ENCODE measurements at regions not wholly inside any gene's neighbourhood (a gene's known extent, or its start where the extent isn't known, plus 50 kb on each side); places are given as distances from the start of the nearest gene placed in this dataset.

GRCh38 chr20:11331096-11331495 lies 586.6 kb upstream of the BTBD3 start:
- TF ChIP-seq POLR2AphosphoS5 (IDR thresholded peaks at IDR 0.05) (no peak), CTCF (IDR thresholded peaks at IDR 0.05) (no peak), POLR2A (IDR thresholded peaks at IDR 0.05) (no peak), EP300 (IDR thresholded peaks at IDR 0.05) (no peak)
- H3K9me3 ChIP-seq: no peaks in the 10 kb centered on the region
- no peaks in the 10 kb centered on the region for H3K4me1 ChIP-seq
- no peaks in the 10 kb centered on the region for H3K36me3 ChIP-seq
- H3K27ac ChIP-seq: no peak overlapping the region
- no peak overlapping the region for H3K4me3 ChIP-seq
- 80 to 94% methylated on average over 2 of the region's 2 CpGs for WGBS, 2 donors (ENCODE audit: low coverage in 1 of 2)
- H3K27me3 ChIP-seq: no peaks in the 10 kb centered on the region
- no peak for ATAC-seq

GRCh38 chr20:11332381-11332780 lies 585.3 kb upstream of the BTBD3 start:
- no peak for ATAC-seq
- Histone ChIP-seq H3K36me3 (no peaks in the 10 kb centered on the region), H3K4me1 (no peaks in the 10 kb centered on the region), H3K4me3 (no peak overlapping the region), H3K27ac (no peak overlapping the region), H3K27me3 (no peaks in the 10 kb centered on the region), H3K9me3 (no peaks in the 10 kb centered on the region)
- TF ChIP-seq POLR2AphosphoS5 (IDR thresholded peaks at IDR 0.05) (no peak), CTCF (IDR thresholded peaks at IDR 0.05) (no peak), POLR2A (IDR thresholded peaks at IDR 0.05) (no peak), EP300 (IDR thresholded peaks at IDR 0.05) (no peak)

- no peak overlapping the region for H3K4me3 ChIP-seq
- no peaks in the 10 kb centered on the region for H3K36me3 ChIP-seq
- TF ChIP-seq POLR2AphosphoS5 (IDR thresholded peaks at IDR 0.05) (no peak), POLR2A (IDR thresholded peaks at IDR 0.05) (no peak), CTCF (IDR thresholded peaks at IDR 0.05) (no peak), EP300 (IDR thresholded peaks at IDR 0.05) (no peak)
- H3K9me3 ChIP-seq: no peaks in the 10 kb centered on the region
- no peak overlapping the region for H3K27ac ChIP-seq
- ATAC-seq: no peak
- H3K27me3 ChIP-seq: no peaks in the 10 kb centered on the region
- H3K4me1 ChIP-seq: no peaks in the 10 kb centered on the region
Measured at GRCh38 chr20:11333634-11334033, 584.1 kb upstream of the BTBD3 start.

GRCh38 chr20:11337361-11338130 lies 580.1 kb upstream of the BTBD3 start:
- no peak for ATAC-seq
- H3K4me1 ChIP-seq: no peaks in the 10 kb centered on the region
- no peaks in the 10 kb centered on the region for H3K36me3 ChIP-seq
- 36 to 54% methylated on average over 4 of the region's 4 CpGs for WGBS, 2 donors (ENCODE audit: low coverage in 1 of 2)
- no peak overlapping the region for H3K27ac ChIP-seq
- H3K4me3 ChIP-seq: no peak overlapping the region
- TF ChIP-seq EP300 (IDR thresholded peaks at IDR 0.05) (no peak), POLR2A (IDR thresholded peaks at IDR 0.05) (no peak), CTCF (IDR thresholded peaks at IDR 0.05) (no peak)
- H3K27me3 ChIP-seq: no peaks in the 10 kb centered on the region
- H3K9me3 ChIP-seq: no peaks in the 10 kb centered on the region

- no peaks in the 10 kb centered on the region for H3K4me1 ChIP-seq
- no peaks in the 10 kb centered on the region for H3K36me3 ChIP-seq
- H3K4me3 ChIP-seq: no peak overlapping the region
- TF ChIP-seq POLR2A (IDR thresholded peaks at IDR 0.05) (no peak), EP300 (IDR thresholded peaks at IDR 0.05) (no peak), POLR2AphosphoS5 (IDR thresholded peaks at IDR 0.05) (no peak), CTCF (IDR thresholded peaks at IDR 0.05) (no peak)
- H3K9me3 ChIP-seq: no peaks in the 10 kb centered on the region
- WGBS, 2 donors (ENCODE audit: low coverage in 1 of 2): 67 to 70% methylated on average over 1 to 2 of the region's 2 CpGs
- ATAC-seq: no peak
- no peaks in the 10 kb centered on the region for H3K27me3 ChIP-seq
- H3K27ac ChIP-seq: no peak overlapping the region
Measured at GRCh38 chr20:11338496-11339306, 579.0 kb upstream of the BTBD3 start.
